CD14-positive monocyte (primary cell): ENCODE measurements at regions not wholly inside any gene's neighbourhood (a gene's known extent, or its start where the extent isn't known, plus 50 kb on each side); places are given as distances from the start of the nearest gene placed in this dataset.

ENCODE experiments used
- DNase-seq, 3 donors: peaks; one replicate each; pipeline ENCODE4 v3.0.0-alpha.2; 2011 to 2022
- H2AFZ ChIP-seq: 2 replicates; pipeline ENCODE4 v1.6.0; 2012; ENCODE audit warnings: mild to moderate bottlenecking, low read depth, low read length, inconsistent platforms; ENCODE audit not compliant: insufficient read depth, poor library complexity, severe bottlenecking
- H3K27ac ChIP-seq, 2 donors: 1 replicate in 1 of 2; 2 replicates in 1 of 2; pipeline ENCODE4 v1.5.1; 2012 to 2013; ENCODE audit warnings: low read length in 2 of 2, control low read depth in 1 of 2, inconsistent platforms in 1 of 2, low read depth in 1 of 2, mild to moderate bottlenecking in 1 of 2
- H3K27me3 ChIP-seq, 2 donors: one replicate each; pipeline versions ENCODE4 v1.6.0 to v1.6.1; 2011 to 2013; ENCODE audit warnings: low read length in 2 of 2; ENCODE audit not compliant: control insufficient read depth in 2 of 2, insufficient read depth in 2 of 2
- H3K36me3 ChIP-seq, 2 donors: replicated peaks in 1 of 2; 1 replicate in 1 of 2; 2 replicates in 1 of 2; pipeline versions ENCODE4 v1.5.1 to v1.6.1; 2012 to 2013; ENCODE audit warnings: low read length in 2 of 2, control low read depth in 1 of 2, inconsistent platforms in 1 of 2, mild to moderate bottlenecking in 1 of 2; ENCODE audit not compliant: insufficient read depth in 2 of 2, control insufficient read depth in 1 of 2
- H3K4me1 ChIP-seq, 2 donors: 1 replicate in 1 of 2; 2 replicates in 1 of 2; pipeline versions ENCODE4 v1.5.1 to v1.6.1; 2012 to 2013; ENCODE audit warnings: low read length in 2 of 2, control low read depth in 1 of 2, inconsistent platforms in 1 of 2, mild to moderate bottlenecking in 1 of 2, moderate library complexity in 1 of 2; ENCODE audit not compliant: insufficient read depth in 2 of 2, control insufficient read depth in 1 of 2
- H3K4me2 ChIP-seq: replicated peaks from 2 replicates; pipeline ENCODE3; 2012; ENCODE audit warnings: low read length, moderate library complexity, mild to moderate bottlenecking; ENCODE audit not compliant: poor library complexity, severe bottlenecking; ENCODE audit errors: extremely low read depth
- H3K4me3 ChIP-seq, 3 experiments: fragments of 200-600 bp in 1 of 3; sonication (generic) in 1 of 3; replicated peaks in 1 of 3; 1 replicate in 2 of 3; 2 replicates in 1 of 3; pipeline ENCODE4 v1.5.1; 2011 to 2013; ENCODE audit warnings: low read length in 3 of 3, mild to moderate bottlenecking in 3 of 3, control low read depth in 2 of 3, low read depth in 2 of 3, inconsistent platforms in 1 of 3, moderate library complexity in 1 of 3
- H3K79me2 ChIP-seq: 2 replicates; pipeline ENCODE4 v1.6.0; 2012; ENCODE audit warnings: mild to moderate bottlenecking, control low read depth, inconsistent platforms, low read length, moderate library complexity; ENCODE audit not compliant: insufficient read depth
- H3K9ac ChIP-seq: 2 replicates; pipeline ENCODE4 v1.6.0; 2017; ENCODE audit warnings: low read length, mild to moderate bottlenecking; ENCODE audit not compliant: insufficient read depth, poor library complexity, severe bottlenecking
- H3K9me3 ChIP-seq, 2 donors: replicated peaks in 1 of 2; 1 replicate in 1 of 2; 2 replicates in 1 of 2; pipeline versions ENCODE4 v1.5.1 to v1.6.1; 2012 to 2013; ENCODE audit warnings: low read length in 2 of 2, control low read depth in 1 of 2; ENCODE audit not compliant: control insufficient read depth in 1 of 2, insufficient read depth in 1 of 2
- H4K20me1 ChIP-seq: 2 replicates; pipeline ENCODE4 v1.6.0; 2012; ENCODE audit warnings: mild to moderate bottlenecking, low read length, control low read depth, moderate library complexity; ENCODE audit not compliant: insufficient read depth
- H3K27ac Mint-ChIP-seq, 7 donors: one replicate each; pipeline ENCODE4 v1.8.0; 2020; ENCODE audit warnings: mild to moderate bottlenecking in 7 of 7, mixed read lengths in 7 of 7, moderate library complexity in 6 of 7, inconsistent platforms in 2 of 7
- H3K27me3 Mint-ChIP-seq, 3 donors: one replicate each; pipeline ENCODE4 v1.8.0; 2021 to 2022; ENCODE audit warnings: low read depth in 3 of 3, mild to moderate bottlenecking in 3 of 3, mixed read lengths in 3 of 3, moderate library complexity in 3 of 3, inconsistent platforms in 1 of 3
- H3K36me3 Mint-ChIP-seq, 2 donors: one replicate each; pipeline ENCODE4 v1.8.0; 2020; ENCODE audit warnings: mixed read lengths in 2 of 2, inconsistent platforms in 1 of 2, mild to moderate bottlenecking in 1 of 2
- H3K4me1 Mint-ChIP-seq: one replicate; pipeline ENCODE4 v1.8.0; 2020; ENCODE audit warnings: mild to moderate bottlenecking, mixed read lengths
- H3K4me3 Mint-ChIP-seq, 2 donors: one replicate each; pipeline ENCODE4 v1.8.0; 2020; ENCODE audit warnings: mild to moderate bottlenecking in 2 of 2, mixed read lengths in 2 of 2, moderate library complexity in 1 of 2
- H3K9me3 Mint-ChIP-seq, 7 donors: one replicate each; pipeline ENCODE4 v1.8.0; 2020 to 2022; ENCODE audit warnings: mixed read lengths in 7 of 7, mild to moderate bottlenecking in 6 of 7, moderate library complexity in 6 of 7, inconsistent platforms in 2 of 7
- CTCF ChIP-seq: fragments of 200-600 bp; IDR thresholded peaks from one replicate; pipeline ENCODE4 v1.8.0; 2022; ENCODE audit warnings: antibody characterized with exemption, mild to moderate bottlenecking
- WGBS: methylation state at CpG from one replicate; pipeline ENCODE4 v1.1.5; 2013; ENCODE audit warnings: missing lambda C conversion rate; ENCODE audit not compliant: insufficient coverage; 5-methylcytosine and 5-hydroxymethylcytosine counted together
- intact Hi-C, 2 donors: fragments of 100-400 bp; cut with micrococcal nuclease; formaldehyde crosslinking; loops; one replicate each; pipeline versions ENCODE4 v1.15.0 to v1.15.1; 2023

GRCh38 chr12:59059088-59059935 is 139.0 kb upstream of the LRIG3 start:
- 78% methylated on average over 2 of the region's 4 CpGs for WGBS
- H3K79me2 ChIP-seq = no peaks in the 10 kb centered on the region
- H3K9me3 ChIP-seq = no peaks in the 10 kb centered on the region
- H3K27me3 ChIP-seq = no peaks in the 10 kb centered on the region
- H3K27ac Mint-ChIP-seq = no peak overlapping the region
- no peak overlapping the region for H3K4me2 ChIP-seq
- no peaks in the 10 kb centered on the region for H3K36me3 ChIP-seq
- H4K20me1 ChIP-seq = no peaks in the 10 kb centered on the region
- TF ChIP-seq CTCF = no peak
- no peaks in the 10 kb centered on the region for H3K4me1 ChIP-seq
- H3K9ac ChIP-seq = no peak overlapping the region
- H3K4me3 Mint-ChIP-seq = no peak overlapping the region
- DNase-seq = no peak
- H3K27me3 Mint-ChIP-seq = peaks cover 0 to 2% (median 0%) of the 10 kb centered on the region in 3 donors
- H2AFZ ChIP-seq = no peak overlapping the region
- H3K4me3 ChIP-seq = no peak overlapping the region
- peaks cover 0 to 6% (median 4%) of the 10 kb centered on the region in 7 donors for H3K9me3 Mint-ChIP-seq
- H3K36me3 Mint-ChIP-seq = no peaks in the 10 kb centered on the region
- H3K27ac ChIP-seq = no peak overlapping the region
- intact Hi-C loops = no loop called here
- no peaks in the 10 kb centered on the region for H3K4me1 Mint-ChIP-seq

GRCh38 chr12:59056966-59057365 is 136.7 kb upstream of the LRIG3 start:
- Mint-ChIP-seq H3K27ac (no peak overlapping the region), H3K27me3 (peaks cover 0 to 2% (median 0%) of the 10 kb centered on the region in 3 donors), H3K4me3 (no peak overlapping the region), H3K36me3 (no peaks in the 10 kb centered on the region), H3K4me1 (no peaks in the 10 kb centered on the region), H3K9me3 (peaks cover 0 to 7% (median 4%) of the 10 kb centered on the region in 7 donors)
- WGBS = 83% methylated on average over 2 of the region's 3 CpGs
- Histone ChIP-seq H3K36me3 (no peaks in the 10 kb centered on the region), H3K79me2 (no peaks in the 10 kb centered on the region), H3K27me3 (no peaks in the 10 kb centered on the region), H2AFZ (no peak overlapping the region), H3K9me3 (no peaks in the 10 kb centered on the region), H4K20me1 (no peaks in the 10 kb centered on the region), H3K4me1 (no peaks in the 10 kb centered on the region), H3K4me3 (no peak overlapping the region), H3K4me2 (no peak overlapping the region), H3K9ac (no peak overlapping the region), H3K27ac (no peak overlapping the region)
- intact Hi-C loops = no loop called here
- no peak for DNase-seq
- no peak for TF ChIP-seq CTCF
